SKM-1 (cell line): ENCODE measurements at regions not wholly inside any gene's neighbourhood (a gene's known extent, or its start where the extent isn't known, plus 50 kb on each side); places are given as distances from the start of the nearest gene placed in this dataset.

Experiments used
- DNase-seq: peaks from one replicate; lab custom pipeline; 2025; ENCODE audit not compliant: unreplicated experiment; lab: John Stamatoyannopoulos, UW

GRCh38 chr11:41849250-41849649, 389.8 kb upstream of the LRRC4C start:
- DNase-seq: no peak

DNA sequence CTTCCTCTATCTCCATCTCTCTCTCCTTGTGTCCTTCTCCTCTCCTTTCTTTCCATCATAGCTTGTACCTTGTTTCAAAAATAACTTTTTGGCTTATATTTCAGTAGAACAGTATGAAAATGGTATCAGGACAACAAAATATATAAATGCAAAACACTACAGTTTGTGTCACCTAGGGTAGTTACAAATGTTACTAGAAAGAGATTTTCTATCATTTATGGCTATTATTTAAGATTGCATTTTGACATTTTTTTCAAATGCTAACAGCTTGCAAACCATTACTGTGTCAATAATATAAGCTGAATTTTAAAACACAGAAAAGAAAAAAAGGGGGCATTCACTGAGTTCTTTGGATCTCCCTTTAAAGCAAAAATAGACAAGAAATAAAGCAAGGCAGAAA, 392.3 kb upstream of the LRRC4C start:
- DNase-seq: no peak

GRCh38 chr11:41861838-41862237, 402.4 kb upstream of the LRRC4C start:
- no peak for DNase-seq

DNA sequence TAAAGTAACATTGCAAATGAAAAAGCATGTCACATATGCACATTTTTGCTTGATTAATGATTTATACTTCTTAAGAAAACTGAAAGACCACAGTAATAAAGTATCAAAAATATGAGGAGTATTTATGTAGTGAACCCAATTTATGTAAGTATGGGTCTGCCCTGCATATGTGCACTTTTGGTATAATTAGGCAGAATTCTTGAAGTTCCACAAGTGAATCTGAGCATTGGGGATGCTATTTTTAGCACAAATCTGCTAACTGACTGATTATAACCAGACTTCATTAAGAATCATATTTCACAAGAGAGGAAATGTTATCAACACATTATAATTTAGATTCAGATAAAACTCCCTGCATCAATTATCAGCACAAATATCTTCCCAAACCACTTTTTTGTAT, 407.1 kb upstream of the LRRC4C start:
- DNase-seq: no peak

GRCh38 chr11:41868606-41869005, 409.2 kb upstream of the LRRC4C start:
- DNase-seq: no peak

- no peak for DNase-seq
Observed at GRCh38 chr11:41872426-41872825, 413.0 kb upstream of the LRRC4C start.

- DNase-seq: no peak
Observed at GRCh38 chr11:41872870-41873269, 413.4 kb upstream of the LRRC4C start.

GRCh38 chr11:41878095-41878494, 418.6 kb upstream of the LRRC4C start:
- no peak for DNase-seq

DNA sequence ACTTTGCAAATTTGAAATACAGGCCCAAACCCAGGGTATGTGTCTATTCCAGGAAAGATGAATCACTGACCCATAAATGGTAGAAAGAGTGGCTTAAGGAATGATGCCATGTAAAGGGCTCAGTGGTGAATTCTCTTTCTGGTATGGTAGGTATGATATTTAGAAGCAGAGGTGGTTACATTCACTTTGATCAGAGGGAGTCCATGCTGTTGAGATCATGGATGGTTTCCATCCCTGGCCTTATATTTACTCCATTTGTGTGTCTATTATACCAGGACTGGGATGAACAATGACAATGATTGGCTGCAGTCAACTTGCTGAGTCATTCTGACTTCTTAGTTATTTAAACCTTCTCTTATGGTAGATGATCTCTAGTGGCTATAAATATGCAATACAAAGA, 419.8 kb upstream of the LRRC4C start:
- DNase-seq: no peak

- DNase-seq: no peak
Observed at GRCh38 chr11:41895081-41895480, 435.6 kb upstream of the LRRC4C start.

GRCh38 chr11:41897991-41898390, 438.5 kb upstream of the LRRC4C start:
- no peak for DNase-seq

GRCh38 chr11:41917900-41918299, 458.4 kb upstream of the LRRC4C start:
- no peak for DNase-seq

- no peak for DNase-seq
Observed at GRCh38 chr11:41920374-41920773, 460.9 kb upstream of the LRRC4C start.

DNA sequence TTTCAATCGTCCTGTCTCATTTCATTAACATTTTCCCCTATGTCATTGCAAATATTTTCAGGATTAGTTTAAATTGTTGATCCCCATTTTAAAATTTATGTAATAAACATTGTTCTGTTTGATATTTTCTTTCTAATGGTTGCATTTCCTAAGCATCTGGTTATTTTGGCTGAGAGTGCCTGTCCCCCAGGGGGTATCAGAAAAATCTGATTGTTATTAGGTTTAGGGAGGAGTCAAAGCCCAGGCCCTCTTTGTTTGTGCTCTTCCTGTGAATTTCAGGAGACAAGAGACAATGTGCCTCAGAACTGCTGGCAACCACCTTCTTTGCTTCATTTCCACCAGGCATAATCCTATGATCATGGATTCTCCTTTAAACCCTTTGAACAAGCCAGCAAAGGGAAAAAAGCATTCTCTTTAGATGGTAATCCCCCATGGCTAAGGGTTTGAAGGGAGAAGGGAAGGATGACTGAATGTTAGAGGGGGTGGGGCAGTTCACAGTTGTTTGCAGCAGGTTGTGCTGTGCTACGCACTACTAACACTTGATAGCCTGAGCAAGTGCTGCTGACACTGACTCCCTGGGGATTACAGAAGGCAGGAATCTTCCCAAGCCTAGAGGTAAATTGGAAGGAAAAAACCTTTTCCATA, 462.4 kb upstream of the LRRC4C start:
- DNase-seq: no peak

DNA sequence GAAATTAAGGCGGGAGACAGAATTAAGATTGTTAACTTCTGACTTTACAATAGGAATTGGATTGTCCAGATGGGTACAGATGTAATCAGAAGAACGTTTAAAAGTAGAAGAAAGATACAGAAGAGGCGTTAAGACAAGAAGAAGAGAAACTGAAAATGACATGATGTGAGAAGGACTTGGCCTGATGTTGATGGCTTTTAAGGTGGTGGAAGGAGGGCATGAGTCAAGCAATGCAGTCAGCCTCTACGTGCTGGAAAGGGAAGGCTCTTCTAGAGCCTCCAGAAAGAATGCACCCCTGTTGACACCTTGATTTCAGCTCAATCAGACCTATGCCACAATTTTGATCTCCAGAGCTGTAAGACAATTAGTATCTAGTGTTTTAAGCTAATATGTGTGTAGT, 466.9 kb upstream of the LRRC4C start:
- DNase-seq: no peak

DNA sequence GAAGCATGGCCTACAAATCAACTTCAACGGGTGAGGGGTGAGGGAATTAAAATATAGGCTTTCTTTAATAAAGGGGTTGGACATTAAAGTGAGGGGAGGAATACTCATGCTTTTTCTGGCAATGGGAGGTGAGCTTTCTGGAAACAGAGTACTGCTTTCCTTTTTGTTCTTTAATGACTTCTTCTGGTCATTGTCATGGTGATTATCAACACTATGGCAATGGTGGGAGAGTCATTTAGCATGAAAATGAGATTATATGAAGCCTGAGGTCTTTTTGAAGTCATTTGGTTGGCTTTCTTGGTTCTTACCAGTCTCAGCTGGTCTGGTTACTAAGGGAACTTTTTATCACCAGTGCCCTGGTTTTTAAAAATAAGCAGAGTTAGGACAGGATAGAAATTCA, 475.8 kb upstream of the LRRC4C start:
- DNase-seq: no peak

DNA sequence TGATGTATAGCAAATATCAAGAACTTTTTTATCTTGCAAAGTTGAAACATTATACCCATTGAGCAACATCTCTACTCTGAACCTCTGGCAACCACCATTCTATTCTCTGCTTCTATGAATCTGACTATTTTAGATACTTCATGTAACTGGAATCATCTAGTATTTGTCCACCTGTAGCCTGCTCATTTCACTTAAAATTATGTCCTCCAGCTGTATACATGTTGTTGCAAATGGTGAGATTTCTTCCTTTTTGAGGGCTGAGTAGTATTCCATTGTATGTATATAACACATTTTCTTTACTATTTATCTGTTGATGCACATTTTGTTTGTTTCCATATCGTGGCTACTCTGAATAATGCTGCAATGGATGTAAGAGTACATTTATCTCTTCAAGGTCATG, 476.3 kb upstream of the LRRC4C start:
- DNase-seq: no peak

GRCh38 chr11:41943656-41944055, 484.2 kb upstream of the LRRC4C start:
- DNase-seq: no peak

DNA sequence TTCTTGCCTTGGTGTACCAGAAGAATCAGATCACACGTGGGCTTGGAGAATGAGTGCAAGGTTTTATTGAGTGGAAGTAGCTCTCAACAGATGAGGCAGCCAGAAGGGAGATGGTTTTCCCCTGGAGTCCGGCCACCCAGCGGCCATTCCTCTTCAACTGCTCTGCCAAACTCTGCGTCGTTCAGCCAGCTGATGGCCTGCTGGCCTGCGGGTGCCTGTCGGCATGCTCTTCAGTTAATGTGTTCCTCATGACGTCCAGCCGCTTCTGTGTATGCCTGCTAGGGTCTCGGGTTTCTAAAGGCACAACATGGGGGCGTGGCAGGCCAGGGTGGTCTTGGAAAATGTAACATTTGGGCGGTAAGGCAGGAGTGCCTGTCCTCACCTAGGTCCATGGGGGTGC, 487.9 kb upstream of the LRRC4C start:
- no peak for DNase-seq

DNA sequence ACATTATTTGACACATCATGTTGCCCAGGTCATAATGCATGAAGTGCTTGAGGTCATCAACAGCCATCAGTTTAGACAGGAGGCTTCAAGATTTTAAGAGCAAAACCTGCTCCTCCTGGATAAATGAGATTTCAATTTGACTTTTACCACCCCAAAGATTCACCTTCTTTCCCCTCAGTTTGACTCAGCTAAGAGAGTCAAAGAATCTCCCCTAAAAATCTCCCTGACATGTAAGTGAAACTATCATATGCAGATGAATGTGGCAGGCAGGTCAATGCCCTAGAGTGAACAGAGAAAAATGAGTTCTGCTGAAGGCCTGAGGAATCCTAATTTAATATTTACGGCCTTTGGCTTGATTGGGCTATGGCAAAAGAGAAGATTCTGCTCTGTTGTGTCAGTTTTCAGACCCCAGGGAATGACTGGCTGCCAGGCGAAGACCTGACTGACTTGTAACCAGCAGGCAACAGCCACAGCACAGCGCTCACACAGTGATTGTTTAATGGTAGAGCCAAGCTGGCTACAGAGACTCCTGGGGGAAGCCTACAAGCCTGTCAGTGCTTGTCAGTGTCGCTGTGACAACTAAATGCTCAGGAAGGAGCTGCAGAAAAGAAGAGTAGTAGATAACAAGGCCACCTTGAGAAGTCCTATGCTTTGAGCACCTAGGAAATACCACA, 491.2 kb upstream of the LRRC4C start:
- DNase-seq: no peak

- DNase-seq: no peak
Observed at GRCh38 chr11:41954034-41954433, 494.6 kb upstream of the LRRC4C start.

GRCh38 chr11:41955066-41955465, 495.6 kb upstream of the LRRC4C start:
- no peak for DNase-seq
